CD14-positive monocyte (primary cell): ENCODE measurements at regions not wholly inside any gene's neighbourhood (a gene's known extent, or its start where the extent isn't known, plus 50 kb on each side); places are given as distances from the start of the nearest gene placed in this dataset.

Experiments
- DNase-seq, 3 donors: peaks; one replicate each; pipeline ENCODE4 v3.0.0-alpha.2; 2011 to 2022
- H2AFZ ChIP-seq: 2 replicates; pipeline ENCODE4 v1.6.0; 2012; ENCODE audit warnings: mild to moderate bottlenecking, low read depth, low read length, inconsistent platforms; ENCODE audit not compliant: insufficient read depth, poor library complexity, severe bottlenecking
- H3K27ac ChIP-seq, 2 donors: 1 replicate in 1 of 2; 2 replicates in 1 of 2; pipeline ENCODE4 v1.5.1; 2012 to 2013; ENCODE audit warnings: low read length in 2 of 2, control low read depth in 1 of 2, inconsistent platforms in 1 of 2, low read depth in 1 of 2, mild to moderate bottlenecking in 1 of 2
- H3K27me3 ChIP-seq, 2 donors: one replicate each; pipeline versions ENCODE4 v1.6.0 to v1.6.1; 2011 to 2013; ENCODE audit warnings: low read length in 2 of 2; ENCODE audit not compliant: control insufficient read depth in 2 of 2, insufficient read depth in 2 of 2
- H3K36me3 ChIP-seq, 2 donors: replicated peaks in 1 of 2; 1 replicate in 1 of 2; 2 replicates in 1 of 2; pipeline versions ENCODE4 v1.5.1 to v1.6.1; 2012 to 2013; ENCODE audit warnings: low read length in 2 of 2, control low read depth in 1 of 2, inconsistent platforms in 1 of 2, mild to moderate bottlenecking in 1 of 2; ENCODE audit not compliant: insufficient read depth in 2 of 2, control insufficient read depth in 1 of 2
- H3K4me1 ChIP-seq, 2 donors: 1 replicate in 1 of 2; 2 replicates in 1 of 2; pipeline versions ENCODE4 v1.5.1 to v1.6.1; 2012 to 2013; ENCODE audit warnings: low read length in 2 of 2, control low read depth in 1 of 2, inconsistent platforms in 1 of 2, mild to moderate bottlenecking in 1 of 2, moderate library complexity in 1 of 2; ENCODE audit not compliant: insufficient read depth in 2 of 2, control insufficient read depth in 1 of 2
- H3K4me2 ChIP-seq: replicated peaks from 2 replicates; pipeline ENCODE3; 2012; ENCODE audit warnings: low read length, moderate library complexity, mild to moderate bottlenecking; ENCODE audit not compliant: poor library complexity, severe bottlenecking; ENCODE audit errors: extremely low read depth
- H3K4me3 ChIP-seq, 3 experiments: fragments of 200-600 bp in 1 of 3; sonication (generic) in 1 of 3; replicated peaks in 1 of 3; 1 replicate in 2 of 3; 2 replicates in 1 of 3; pipeline ENCODE4 v1.5.1; 2011 to 2013; ENCODE audit warnings: low read length in 3 of 3, mild to moderate bottlenecking in 3 of 3, control low read depth in 2 of 3, low read depth in 2 of 3, inconsistent platforms in 1 of 3, moderate library complexity in 1 of 3
- H3K79me2 ChIP-seq: 2 replicates; pipeline ENCODE4 v1.6.0; 2012; ENCODE audit warnings: mild to moderate bottlenecking, control low read depth, inconsistent platforms, low read length, moderate library complexity; ENCODE audit not compliant: insufficient read depth
- H3K9ac ChIP-seq: 2 replicates; pipeline ENCODE4 v1.6.0; 2017; ENCODE audit warnings: low read length, mild to moderate bottlenecking; ENCODE audit not compliant: insufficient read depth, poor library complexity, severe bottlenecking
- H3K9me3 ChIP-seq, 2 donors: replicated peaks in 1 of 2; 1 replicate in 1 of 2; 2 replicates in 1 of 2; pipeline versions ENCODE4 v1.5.1 to v1.6.1; 2012 to 2013; ENCODE audit warnings: low read length in 2 of 2, control low read depth in 1 of 2; ENCODE audit not compliant: control insufficient read depth in 1 of 2, insufficient read depth in 1 of 2
- H4K20me1 ChIP-seq: 2 replicates; pipeline ENCODE4 v1.6.0; 2012; ENCODE audit warnings: mild to moderate bottlenecking, low read length, control low read depth, moderate library complexity; ENCODE audit not compliant: insufficient read depth
- H3K27ac Mint-ChIP-seq, 7 donors: one replicate each; pipeline ENCODE4 v1.8.0; 2020; ENCODE audit warnings: mild to moderate bottlenecking in 7 of 7, mixed read lengths in 7 of 7, moderate library complexity in 6 of 7, inconsistent platforms in 2 of 7
- H3K27me3 Mint-ChIP-seq, 3 donors: one replicate each; pipeline ENCODE4 v1.8.0; 2021 to 2022; ENCODE audit warnings: low read depth in 3 of 3, mild to moderate bottlenecking in 3 of 3, mixed read lengths in 3 of 3, moderate library complexity in 3 of 3, inconsistent platforms in 1 of 3
- H3K36me3 Mint-ChIP-seq, 2 donors: one replicate each; pipeline ENCODE4 v1.8.0; 2020; ENCODE audit warnings: mixed read lengths in 2 of 2, inconsistent platforms in 1 of 2, mild to moderate bottlenecking in 1 of 2
- H3K4me1 Mint-ChIP-seq: one replicate; pipeline ENCODE4 v1.8.0; 2020; ENCODE audit warnings: mild to moderate bottlenecking, mixed read lengths
- H3K4me3 Mint-ChIP-seq, 2 donors: one replicate each; pipeline ENCODE4 v1.8.0; 2020; ENCODE audit warnings: mild to moderate bottlenecking in 2 of 2, mixed read lengths in 2 of 2, moderate library complexity in 1 of 2
- H3K9me3 Mint-ChIP-seq, 7 donors: one replicate each; pipeline ENCODE4 v1.8.0; 2020 to 2022; ENCODE audit warnings: mixed read lengths in 7 of 7, mild to moderate bottlenecking in 6 of 7, moderate library complexity in 6 of 7, inconsistent platforms in 2 of 7
- CTCF ChIP-seq: fragments of 200-600 bp; IDR thresholded peaks from one replicate; pipeline ENCODE4 v1.8.0; 2022; ENCODE audit warnings: antibody characterized with exemption, mild to moderate bottlenecking
- WGBS: methylation state at CpG from one replicate; pipeline ENCODE4 v1.1.5; 2013; ENCODE audit warnings: missing lambda C conversion rate; ENCODE audit not compliant: insufficient coverage; 5-methylcytosine and 5-hydroxymethylcytosine counted together
- intact Hi-C, 2 donors: fragments of 100-400 bp; cut with micrococcal nuclease; formaldehyde crosslinking; loops; one replicate each; pipeline versions ENCODE4 v1.15.0 to v1.15.1; 2023

- no CpG with 5 or more reads among the region's 1 CpG for WGBS
- H3K4me3 Mint-ChIP-seq: no peak overlapping the region
- Histone ChIP-seq H3K27ac (no peak overlapping the region), H3K36me3 (no peaks in the 10 kb centered on the region), H3K4me3 (no peak overlapping the region), H3K9ac (no peak overlapping the region), H3K9me3 (no peaks in the 10 kb centered on the region), H3K79me2 (no peaks in the 10 kb centered on the region), H3K4me2 (no peak overlapping the region), H3K27me3 (no peaks in the 10 kb centered on the region), H4K20me1 (no peaks in the 10 kb centered on the region), H3K4me1 (no peaks in the 10 kb centered on the region), H2AFZ (no peak overlapping the region)
- no peaks in the 10 kb centered on the region for H3K4me1 Mint-ChIP-seq
- peaks cover 0 to 17% (median 5%) of the 10 kb centered on the region in 7 donors for H3K9me3 Mint-ChIP-seq
- TF ChIP-seq CTCF: no peak
- no peaks in the 10 kb centered on the region for H3K36me3 Mint-ChIP-seq
- DNase-seq: no peak
- intact Hi-C loops: no loop called here
- peaks cover 4 to 13% (median 10%) of the 10 kb centered on the region in 3 donors for H3K27me3 Mint-ChIP-seq
- H3K27ac Mint-ChIP-seq: no peak overlapping the region
Observed at GRCh38 chr15:31597466-31597865, 270.8 kb downstream of the KLF13 start.

DNA sequence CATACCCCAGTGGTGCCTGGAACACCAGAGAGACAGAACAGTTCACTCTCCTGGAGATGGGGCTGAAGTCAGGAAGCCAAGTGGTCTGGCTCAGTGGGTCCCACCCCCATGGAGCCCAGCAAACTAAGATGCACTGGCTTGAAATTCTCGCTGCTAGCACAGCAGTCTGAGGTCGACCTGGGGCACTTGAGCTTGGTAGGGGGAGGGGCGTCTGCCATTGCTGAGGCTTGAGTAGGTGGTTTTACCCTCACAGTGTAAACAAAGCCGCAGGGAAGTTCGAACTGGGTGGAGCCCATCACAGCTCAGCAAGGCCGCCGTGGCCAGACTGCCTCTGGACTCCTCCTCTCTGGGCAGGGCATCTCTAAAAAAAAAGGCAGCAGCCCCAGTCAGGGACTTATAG lies 272.0 kb downstream of the KLF13 start:
- no peak overlapping the region for H3K27ac ChIP-seq
- H3K9me3 Mint-ChIP-seq: peaks cover 4 to 18% (median 7%) of the 10 kb centered on the region in 7 donors
- 28% methylated on average over 2 of the region's 7 CpGs for WGBS
- no peak for TF ChIP-seq CTCF
- no peaks in the 10 kb centered on the region for H3K36me3 ChIP-seq
- H3K79me2 ChIP-seq: no peaks in the 10 kb centered on the region
- no peaks in the 10 kb centered on the region for H3K4me1 ChIP-seq
- no peaks in the 10 kb centered on the region for H3K27me3 ChIP-seq
- no peak overlapping the region for H3K9ac ChIP-seq
- DNase-seq: no peak
- no peaks in the 10 kb centered on the region for H3K36me3 Mint-ChIP-seq
- no peak overlapping the region for H3K4me3 ChIP-seq
- H4K20me1 ChIP-seq: no peaks in the 10 kb centered on the region
- H3K4me1 Mint-ChIP-seq: no peaks in the 10 kb centered on the region
- peaks cover 5 to 13% (median 9%) of the 10 kb centered on the region in 3 donors for H3K27me3 Mint-ChIP-seq
- intact Hi-C loops: no loop called here
- H3K9me3 ChIP-seq: no peaks in the 10 kb centered on the region
- no peak overlapping the region for H2AFZ ChIP-seq
- H3K4me2 ChIP-seq: no peak overlapping the region
- no peak overlapping the region for H3K4me3 Mint-ChIP-seq
- no peak overlapping the region for H3K27ac Mint-ChIP-seq
